Osteoblast (primary cell): ENCODE measurements at regions not wholly inside any gene's neighbourhood (a gene's known extent, or its start where the extent isn't known, plus 50 kb on each side); places are given as distances from the start of the nearest gene placed in this dataset.

Experiments
- DNase-seq: peaks from one replicate; pipeline ENCODE4 v3.0.0; 2011; ENCODE audit warnings: low spot score, mixed read lengths; ENCODE audit not compliant: insufficient read length; ENCODE audit errors: missing footprints
- H2AFZ ChIP-seq: 2 replicates; pipeline ENCODE4 v1.6.0; 2011; ENCODE audit warnings: mild to moderate bottlenecking, low read length
- H3K27ac ChIP-seq: 2 replicates; pipeline ENCODE4 v1.5.1; 2011; ENCODE audit warnings: mild to moderate bottlenecking, low read depth, low read length, moderate library complexity
- H3K27me3 ChIP-seq: 2 replicates; pipeline ENCODE4 v1.6.0; 2012; ENCODE audit warnings: mild to moderate bottlenecking, control low read depth, inconsistent platforms, low read length, moderate library complexity; ENCODE audit not compliant: insufficient read depth
- H3K36me3 ChIP-seq: 2 replicates; pipeline ENCODE4 v1.5.1; 2011; ENCODE audit warnings: mild to moderate bottlenecking, low read length, control low read depth, moderate library complexity; ENCODE audit not compliant: insufficient read depth
- H3K4me1 ChIP-seq: 2 replicates; pipeline ENCODE4 v1.5.1; 2011; ENCODE audit warnings: mild to moderate bottlenecking, low read length, control low read depth, moderate library complexity; ENCODE audit not compliant: insufficient read depth
- H3K4me2 ChIP-seq: 2 replicates; pipeline ENCODE4 v1.6.0; 2011; ENCODE audit warnings: mild to moderate bottlenecking, low read length; ENCODE audit not compliant: insufficient read depth
- H3K4me3 ChIP-seq: fragments of 200-600 bp; sonication (generic); 3 replicates; pipeline ENCODE4 v1.5.1; 2012; ENCODE audit warnings: mild to moderate bottlenecking, low read length, inconsistent platforms; ENCODE audit not compliant: insufficient read depth
- H3K79me2 ChIP-seq: 2 replicates; pipeline ENCODE4 v1.6.0; 2012; ENCODE audit warnings: mild to moderate bottlenecking, low read length, control low read depth, inconsistent platforms; ENCODE audit not compliant: insufficient read depth
- H3K9me3 ChIP-seq: 2 replicates; pipeline ENCODE4 v1.5.1; 2011; ENCODE audit warnings: low read depth, low read length, control low read depth
- H4K20me1 ChIP-seq: 2 replicates; pipeline ENCODE4 v1.6.0; 2012; ENCODE audit warnings: mild to moderate bottlenecking, low read length, control low read depth; ENCODE audit not compliant: insufficient read depth
- CTCF ChIP-seq: IDR thresholded peaks from 2 replicates; pipeline ENCODE4 v1.5.1; 2011; ENCODE audit warnings: mild to moderate bottlenecking, low read depth, low read length, moderate library complexity; ENCODE audit errors: extremely low read depth

DNA sequence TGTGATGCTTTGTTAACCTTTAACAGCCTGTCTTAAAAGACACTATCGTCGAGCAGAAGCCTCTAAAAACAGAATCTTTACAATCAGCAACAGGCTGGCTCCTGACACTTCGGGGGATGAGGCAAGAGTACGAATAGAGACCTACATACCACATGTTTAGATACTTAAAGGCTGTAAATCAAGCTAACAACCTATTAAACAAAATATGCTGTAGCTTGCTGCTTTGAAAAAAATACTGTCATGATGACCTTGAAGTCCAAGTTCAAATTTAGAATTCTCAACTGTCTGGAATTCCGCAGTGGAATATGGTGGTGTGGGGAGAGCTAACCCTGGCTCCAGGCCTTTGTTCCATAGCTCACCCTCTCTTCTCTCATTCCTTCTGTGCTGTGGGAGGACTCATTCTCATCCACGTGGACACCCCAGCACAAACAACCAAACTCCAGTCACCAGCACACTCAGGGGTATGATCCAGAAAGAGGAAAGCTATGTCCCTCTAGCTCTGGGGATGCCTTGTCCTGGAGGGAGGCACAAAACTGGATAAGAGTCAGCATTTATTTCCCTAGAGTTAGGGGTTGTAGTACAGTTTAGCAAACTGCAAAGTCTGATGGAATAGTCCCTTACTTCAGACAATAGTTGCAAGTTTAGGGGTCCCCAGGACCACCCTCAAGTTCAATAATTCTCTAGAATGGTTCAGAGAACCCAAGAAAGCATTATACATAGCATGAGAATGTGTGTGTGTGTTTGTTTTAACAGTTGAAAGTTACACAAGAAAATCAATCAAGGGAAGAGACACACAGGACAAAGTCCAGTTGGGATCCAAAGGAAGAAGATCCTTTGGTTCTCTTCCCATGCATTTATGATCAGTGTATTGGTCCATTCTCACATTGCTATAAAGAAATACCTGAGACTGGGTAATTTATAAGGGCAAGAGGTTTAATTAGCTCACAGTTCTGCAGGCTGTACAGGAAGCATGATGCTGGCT is 196.1 kb upstream of the SVIL start:
- H3K27ac ChIP-seq, result no peak overlapping the region

DNA sequence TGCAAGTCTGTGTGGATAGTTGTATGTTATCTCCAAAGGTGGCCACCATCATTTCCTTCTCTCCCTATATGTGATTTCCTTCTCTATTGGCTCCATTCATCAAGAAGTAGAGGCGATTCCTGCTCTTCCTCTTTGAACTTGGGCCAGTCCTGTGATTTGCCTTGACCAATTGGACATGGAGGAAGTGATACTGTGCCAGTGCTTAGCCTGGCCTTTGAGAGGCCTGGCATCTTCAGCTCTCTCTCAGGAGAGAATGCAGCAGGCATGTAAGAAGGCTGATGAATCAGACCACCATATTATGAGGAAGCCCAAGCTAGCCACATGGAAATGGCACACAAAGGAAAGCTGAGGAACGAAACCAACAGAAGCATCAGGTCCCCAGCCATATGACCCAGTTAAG is 195.0 kb upstream of the SVIL start:
- Histone ChIP-seq H3K79me2 (no peaks in the 10 kb centered on the region), H3K4me3 (no peak overlapping the region), H3K4me1 (no peaks in the 10 kb centered on the region), H3K4me2 (no peak overlapping the region), H3K36me3 (no peaks in the 10 kb centered on the region), H3K9me3 (peaks cover 3% of the 10 kb centered on the region), H4K20me1 (no peaks in the 10 kb centered on the region), H3K27ac (no peak overlapping the region), H2AFZ (no peak overlapping the region), H3K27me3 (peaks cover 14% of the 10 kb centered on the region)
- TF ChIP-seq CTCF, result no peak
- no peak for DNase-seq

More for the DNA sequence above, 196.1 kb upstream of the SVIL start:
- TF ChIP-seq CTCF, result no peak
- DNase-seq, result no peak
- Histone ChIP-seq H3K36me3 (no peaks in the 10 kb centered on the region), H3K4me1 (no peaks in the 10 kb centered on the region), H4K20me1 (no peaks in the 10 kb centered on the region), H2AFZ (no peak overlapping the region), H3K27me3 (peaks cover 16% of the 10 kb centered on the region), H3K79me2 (no peaks in the 10 kb centered on the region), H3K9me3 (peaks cover 3% of the 10 kb centered on the region), H3K4me3 (no peak overlapping the region), H3K4me2 (no peak overlapping the region)

- Histone ChIP-seq H4K20me1 (no peaks in the 10 kb centered on the region), H2AFZ (no peak overlapping the region), H3K27me3 (peaks cover 7% of the 10 kb centered on the region), H3K79me2 (no peaks in the 10 kb centered on the region), H3K9me3 (peaks cover 3% of the 10 kb centered on the region), H3K4me2 (no peak overlapping the region), H3K36me3 (no peaks in the 10 kb centered on the region), H3K27ac (no peak overlapping the region), H3K4me1 (no peaks in the 10 kb centered on the region), H3K4me3 (no peak overlapping the region)
- no peak for DNase-seq
- TF ChIP-seq CTCF, result no peak
These were observed 194.2 kb upstream of the SVIL start for GRCh38 chr10:29828956-29829355.

GRCh38 chr10:29828440-29828894 is 193.7 kb upstream of the SVIL start:
- no peak for DNase-seq
- Histone ChIP-seq H3K4me1 (no peaks in the 10 kb centered on the region), H3K79me2 (no peaks in the 10 kb centered on the region), H3K36me3 (no peaks in the 10 kb centered on the region), H3K4me2 (no peak overlapping the region), H3K4me3 (no peak overlapping the region), H3K27me3 (peaks cover 6% of the 10 kb centered on the region), H3K9me3 (peaks cover 3% of the 10 kb centered on the region), H2AFZ (no peak overlapping the region), H3K27ac (no peak overlapping the region), H4K20me1 (no peaks in the 10 kb centered on the region)
- TF ChIP-seq CTCF, result no peak
